Tibial nerve (tissue), 4 donors: ENCODE measurements at regions not wholly inside any gene's neighbourhood (a gene's known extent, or its start where the extent isn't known, plus 50 kb on each side); places are given as distances from the start of the nearest gene placed in this dataset.

Source experiments
- DNase-seq, 2 donors: peaks; one replicate each; pipeline ENCODE4 v3.0.0-alpha.2; 2019; ENCODE audit warnings: low spot score in 2 of 2
- H3K27ac ChIP-seq, 4 donors: fragments of 200-600 bp; sonication (generic) in 3 of 4; one replicate each; pipeline ENCODE4 v1.5.1; 2017 to 2019; ENCODE audit warnings: mild to moderate bottlenecking in 1 of 4
- H3K27me3 ChIP-seq, 2 donors: fragments of 200-600 bp; sonication (generic) in 1 of 2; one replicate each; pipeline versions ENCODE4 v1.5.1 to v1.6.0; 2017 to 2019
- H3K36me3 ChIP-seq, 3 donors: fragments of 200-600 bp; sonication (generic); one replicate each; pipeline ENCODE4 v1.5.1; 2018 to 2019
- H3K4me1 ChIP-seq, 4 donors: fragments of 200-600 bp; sonication (generic) in 3 of 4; one replicate each; pipeline ENCODE4 v1.5.1; 2017 to 2019
- H3K4me3 ChIP-seq, 4 donors: fragments of 200-600 bp; sonication (generic) in 3 of 4; one replicate each; pipeline ENCODE4 v1.5.1; 2017 to 2019; ENCODE audit warnings: mild to moderate bottlenecking in 1 of 4, moderate library complexity in 1 of 4
- H3K9me3 ChIP-seq, 4 donors: fragments of 200-600 bp; sonication (generic) in 3 of 4; one replicate each; pipeline ENCODE4 v1.5.1; 2017 to 2019
- CTCF ChIP-seq, 5 experiments: fragments of 200-600 bp in 3 of 5; fragments of 450-650 bp in 2 of 5; sonication (generic) in 3 of 5; IDR thresholded peaks; one replicate each; pipeline ENCODE4 v1.5.1; 2016 to 2019; ENCODE audit warnings: antibody characterized with exemption in 5 of 5, mild to moderate bottlenecking in 3 of 5, moderate library complexity in 2 of 5
- EP300 ChIP-seq, 2 donors: sonication (generic); formaldehyde crosslinking; IDR thresholded peaks; one replicate each; pipeline ENCODE4 v1.6.1; 2017; ENCODE audit warnings: antibody characterized with exemption in 2 of 2, mild to moderate bottlenecking in 1 of 2
- POLR2A ChIP-seq, 2 donors: fragments of 450-650 bp; IDR thresholded peaks; one replicate each; pipeline ENCODE4 v1.6.1; 2017; ENCODE audit warnings: antibody characterized with exemption in 2 of 2, mild to moderate bottlenecking in 2 of 2, moderate library complexity in 2 of 2
- WGBS, 2 donors: methylation state at CpG; one replicate each; pipeline ENCODE4 v1.1.5; 2018; 5-methylcytosine and 5-hydroxymethylcytosine counted together

DNA sequence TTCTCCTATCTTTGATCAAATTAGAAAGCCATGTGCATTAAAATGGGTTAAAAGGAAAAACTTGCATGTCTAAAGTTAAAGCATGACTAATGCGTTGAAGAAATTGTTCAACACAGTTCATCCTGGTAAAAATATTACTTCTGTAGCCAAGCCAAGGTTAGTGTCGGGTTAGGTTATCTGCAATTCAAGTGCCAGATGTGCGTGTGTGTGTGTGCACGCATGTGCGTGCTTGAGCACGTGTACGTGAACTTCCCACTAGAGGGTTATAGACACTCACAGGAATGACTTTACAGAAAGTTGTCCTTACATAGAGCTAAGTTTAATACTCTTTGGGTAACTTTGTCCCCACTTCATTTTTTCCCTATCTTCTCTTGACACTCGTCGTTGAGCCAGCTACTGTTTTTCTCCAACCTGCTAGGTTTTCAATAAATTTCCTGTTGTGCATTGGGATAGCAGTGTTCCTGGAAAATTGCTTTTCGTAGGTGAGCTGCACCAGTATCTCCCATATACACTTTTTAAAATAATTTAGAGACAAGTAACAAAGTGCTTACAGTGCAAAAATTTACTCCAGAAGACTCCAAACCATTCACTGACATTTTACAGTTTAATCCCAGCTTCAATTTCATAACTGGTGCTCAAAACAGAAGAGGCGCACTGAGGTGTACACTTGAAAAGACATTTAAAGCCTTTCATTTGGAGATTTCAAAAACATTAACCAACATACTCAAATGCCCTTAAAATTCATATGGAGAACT lies 353.8 kb downstream of the NFIB start:
- Histone ChIP-seq H3K36me3 (no peaks in the 10 kb centered on the region), H3K9me3 (no peaks in the 10 kb centered on the region), H3K4me1 (peaks cover 0 to 8% (median 0%) of the 10 kb centered on the region in 4 donors), H3K27ac (no peak overlapping the region), H3K27me3 (no peaks in the 10 kb centered on the region), H3K4me3 (no peak overlapping the region)
- TF ChIP-seq POLR2A (IDR thresholded peaks at IDR 0.05), result no peak
- DNase-seq, result no peak
- WGBS, 2 donors, result 78 to 81% methylated on average over 11 of the region's 11 CpGs

DNA sequence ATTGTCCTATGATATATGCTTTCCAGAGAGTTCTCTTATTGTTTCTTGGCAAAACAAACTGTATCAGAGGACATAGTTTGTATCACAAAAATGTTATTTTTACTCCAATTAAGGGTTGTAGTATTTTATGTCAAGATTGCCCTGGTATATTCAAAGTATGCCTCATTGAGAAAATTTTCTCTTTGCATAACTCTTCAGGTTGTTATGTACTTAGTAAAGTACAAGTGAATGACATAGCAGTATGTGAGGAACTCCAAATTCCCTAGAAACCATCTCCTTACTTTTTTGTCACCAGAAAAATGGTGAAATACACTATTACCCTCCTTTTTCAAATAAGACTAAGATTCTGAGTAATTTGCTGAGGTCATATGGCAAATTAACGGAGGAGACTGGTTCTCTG lies 355.3 kb downstream of the NFIB start:
- H3K9me3 ChIP-seq, result no peaks in the 10 kb centered on the region
- peaks cover 0 to 8% (median 0%) of the 10 kb centered on the region in 4 donors for H3K4me1 ChIP-seq
- H3K27me3 ChIP-seq, result no peaks in the 10 kb centered on the region
- no peak overlapping the region for H3K4me3 ChIP-seq
- 93% methylated on average over 1 of the region's 1 CpG for WGBS, 2 donors
- TF ChIP-seq POLR2A (IDR thresholded peaks at IDR 0.05) (no peak), CTCF (IDR thresholded peaks at IDR 0.05) (no peak), EP300 (IDR thresholded peaks at IDR 0.05) (no peak)
- no peak overlapping the region for H3K27ac ChIP-seq
- no peak for DNase-seq
- H3K36me3 ChIP-seq, result no peaks in the 10 kb centered on the region

DNA sequence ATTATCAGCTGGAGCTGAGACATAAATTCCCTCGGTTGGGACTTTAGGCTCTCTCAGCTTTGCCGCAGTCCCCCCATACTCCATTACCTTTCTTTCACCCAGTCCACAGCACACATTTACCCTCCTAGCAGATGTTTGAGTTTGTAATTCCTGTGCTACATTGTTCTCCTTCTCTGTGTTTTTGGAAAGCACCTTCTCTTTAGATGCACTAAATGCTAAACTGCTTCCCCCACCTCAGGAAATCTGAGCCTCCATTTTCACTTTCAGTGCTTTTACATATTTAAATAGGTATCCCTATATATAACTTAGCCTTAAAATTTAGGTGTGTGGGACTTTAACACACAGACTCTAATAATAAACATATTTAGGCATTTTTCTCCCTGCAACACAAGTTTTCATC lies 356.9 kb downstream of the NFIB start:
- H3K27ac ChIP-seq, result no peak overlapping the region
- H3K36me3 ChIP-seq, result no peaks in the 10 kb centered on the region
- H3K9me3 ChIP-seq, result no peaks in the 10 kb centered on the region
- H3K4me1 ChIP-seq, result peaks cover 0 to 4% (median 0%) of the 10 kb centered on the region in 4 donors
- no peak overlapping the region for H3K4me3 ChIP-seq
- DNase-seq, result no peak
- TF ChIP-seq POLR2A (IDR thresholded peaks at IDR 0.05), result no peak
- TF ChIP-seq EP300 (IDR thresholded peaks at IDR 0.05), result no peak
- no peak for TF ChIP-seq CTCF (IDR thresholded peaks at IDR 0.05)
- WGBS, 2 donors, result 38 to 47% methylated on average over 2 of the region's 2 CpGs
- no peaks in the 10 kb centered on the region for H3K27me3 ChIP-seq

DNA sequence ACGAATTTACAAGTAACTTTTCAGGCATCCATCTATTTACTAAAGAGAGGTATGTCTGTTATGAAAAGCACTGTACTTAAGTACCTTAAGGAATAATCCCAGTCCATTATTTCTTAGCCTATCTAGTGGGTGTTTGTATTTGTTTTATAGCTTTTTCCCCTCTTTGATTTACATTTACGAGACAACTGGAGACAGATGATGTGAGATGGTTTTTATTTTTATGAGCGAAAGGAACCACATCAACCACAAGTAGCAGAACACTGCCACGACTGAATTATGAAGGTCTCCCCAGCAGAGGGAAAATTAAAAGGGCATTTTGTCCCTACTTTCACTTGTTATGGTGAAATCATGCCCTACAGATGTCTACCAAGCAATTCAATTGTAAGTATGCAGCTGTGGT lies 357.8 kb downstream of the NFIB start:
- 60 to 70% methylated on average over 4 of the region's 4 CpGs for WGBS, 2 donors
- TF ChIP-seq CTCF (IDR thresholded peaks at IDR 0.05) (no peak), POLR2A (IDR thresholded peaks at IDR 0.05) (no peak), EP300 (IDR thresholded peaks at IDR 0.05) (no peak)
- Histone ChIP-seq H3K4me3 (no peak overlapping the region), H3K27ac (no peak overlapping the region), H3K27me3 (no peaks in the 10 kb centered on the region), H3K9me3 (no peaks in the 10 kb centered on the region), H3K36me3 (no peaks in the 10 kb centered on the region), H3K4me1 (no peaks in the 10 kb centered on the region)
- DNase-seq, result no peak

GRCh38 chr9:13952906-13953305 lies 361.0 kb downstream of the NFIB start:
- WGBS, 2 donors, result 92 to 94% methylated on average over 6 of the region's 6 CpGs
- Histone ChIP-seq H3K9me3 (no peaks in the 10 kb centered on the region), H3K4me3 (no peak overlapping the region)

More at GRCh38 chr9:13952906-13953305, 361.0 kb downstream of the NFIB start:
- H3K27me3 ChIP-seq, result no peaks in the 10 kb centered on the region
- H3K4me1 ChIP-seq, result no peaks in the 10 kb centered on the region
- TF ChIP-seq EP300 (IDR thresholded peaks at IDR 0.05), result no peak
- TF ChIP-seq CTCF (IDR thresholded peaks at IDR 0.05), result no peak
- TF ChIP-seq POLR2A (IDR thresholded peaks at IDR 0.05), result no peak
- no peak overlapping the region for H3K27ac ChIP-seq
- no peak for DNase-seq
- no peaks in the 10 kb centered on the region for H3K36me3 ChIP-seq
